Lung (tissue), 11 donors: ENCODE measurements at regions not wholly inside any gene's neighbourhood (a gene's known extent, or its start where the extent isn't known, plus 50 kb on each side); places are given as distances from the start of the nearest gene placed in this dataset.

Experiments used
- ATAC-seq: fragments of 200-7000 bp; cut with Tn5 transposase; one replicate; pipeline ENCODE4 v1.9.1; 2020; ENCODE audit warnings: moderate number of reproducible peaks; ENCODE audit not compliant: insufficient read depth, low FRiP score
- DNase-seq, 3 donors: peaks; one replicate each; pipeline ENCODE4 v3.0.0-alpha.2; 2013 to 2017
- H3K27ac ChIP-seq, 2 donors: one replicate each; pipeline ENCODE4 v1.5.1; 2013; ENCODE audit warnings: mild to moderate bottlenecking in 2 of 2, moderate library complexity in 2 of 2, control low read depth in 1 of 2, inconsistent platforms in 1 of 2, low read depth in 1 of 2, low read length in 1 of 2
- H3K27me3 ChIP-seq, 3 donors: one replicate each; pipeline ENCODE4 v1.5.1; 2013; ENCODE audit warnings: low read length in 2 of 3; ENCODE audit not compliant: control insufficient read depth in 3 of 3, insufficient read depth in 3 of 3
- H3K36me3 ChIP-seq, 4 donors: one replicate each; pipeline ENCODE4 v1.5.1; 2013; ENCODE audit warnings: low read length in 4 of 4, mild to moderate bottlenecking in 1 of 4, moderate library complexity in 1 of 4; ENCODE audit not compliant: control insufficient read depth in 4 of 4, insufficient read depth in 4 of 4
- H3K4me1 ChIP-seq, 5 donors: one replicate each; pipeline ENCODE4 v1.5.1; 2013; ENCODE audit warnings: low read length in 5 of 5, mild to moderate bottlenecking in 2 of 5, moderate library complexity in 1 of 5; ENCODE audit not compliant: control insufficient read depth in 5 of 5, insufficient read depth in 5 of 5
- H3K4me3 ChIP-seq: one replicate; pipeline ENCODE4 v1.5.1; 2013; ENCODE audit warnings: mild to moderate bottlenecking, control low read depth, moderate library complexity
- H3K9ac ChIP-seq, 2 donors: one replicate each; pipeline ENCODE4 v1.5.1; 2013; ENCODE audit warnings: low read length in 2 of 2, control low read depth in 1 of 2; ENCODE audit not compliant: insufficient read depth in 1 of 2
- H3K9me3 ChIP-seq, 4 donors: one replicate each; pipeline ENCODE4 v1.5.1; 2013; ENCODE audit warnings: low read length in 3 of 4, mild to moderate bottlenecking in 1 of 4, moderate library complexity in 1 of 4; ENCODE audit not compliant: control insufficient read depth in 4 of 4, insufficient read depth in 3 of 4
- WGBS, 2 donors: extraction: QIAGEN DNeasy Blood & Tissue Kit; methylation state at CpG; one replicate each; pipeline ENCODE4 v1.1.7; 2013; 5-methylcytosine and 5-hydroxymethylcytosine counted together
- TF ChIP-seq, protein P1 (sequence below): IDR thresholded peaks from 2 replicates; pipeline ENCODE4 v1.5.1; 2012; ENCODE audit warnings: mild to moderate bottlenecking; ENCODE audit errors: control extremely low read depth, extremely low read depth
- donor health status: control.
- donor health status: control.
- donor health status: Bipolar disorder and iron deficiency.
- donor health status: healthy.
- donor health status: DM: yes; HTN: yes; CAD: no.

DNA sequence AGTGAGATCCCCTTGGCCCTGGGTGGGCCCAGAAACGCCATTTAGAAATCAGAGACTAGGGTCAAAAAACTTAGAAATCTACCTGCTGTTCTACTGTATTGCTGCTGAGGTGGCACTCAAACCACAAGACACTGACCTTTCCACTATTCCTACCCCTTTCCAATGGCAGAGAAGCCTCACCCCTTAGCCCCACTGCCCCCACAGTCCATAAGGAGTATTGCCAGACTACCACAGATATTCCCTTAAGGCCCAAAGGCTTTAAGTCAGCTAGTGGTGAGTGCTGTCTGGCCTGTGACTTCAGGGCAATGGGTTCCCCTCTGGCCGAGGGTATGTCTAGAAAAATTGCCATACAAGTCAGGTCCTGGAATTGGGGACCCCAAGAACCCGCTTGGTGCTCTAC lies 656.1 kb downstream of the COL12A1 start:
- H3K4me1 ChIP-seq = no peaks in the 10 kb centered on the region
- peaks cover 0 to 4% (median under 1%) of the 10 kb centered on the region in 4 donors for H3K9me3 ChIP-seq
- H3K9ac ChIP-seq = no peak overlapping the region
- TF ChIP-seq, protein P1, sequence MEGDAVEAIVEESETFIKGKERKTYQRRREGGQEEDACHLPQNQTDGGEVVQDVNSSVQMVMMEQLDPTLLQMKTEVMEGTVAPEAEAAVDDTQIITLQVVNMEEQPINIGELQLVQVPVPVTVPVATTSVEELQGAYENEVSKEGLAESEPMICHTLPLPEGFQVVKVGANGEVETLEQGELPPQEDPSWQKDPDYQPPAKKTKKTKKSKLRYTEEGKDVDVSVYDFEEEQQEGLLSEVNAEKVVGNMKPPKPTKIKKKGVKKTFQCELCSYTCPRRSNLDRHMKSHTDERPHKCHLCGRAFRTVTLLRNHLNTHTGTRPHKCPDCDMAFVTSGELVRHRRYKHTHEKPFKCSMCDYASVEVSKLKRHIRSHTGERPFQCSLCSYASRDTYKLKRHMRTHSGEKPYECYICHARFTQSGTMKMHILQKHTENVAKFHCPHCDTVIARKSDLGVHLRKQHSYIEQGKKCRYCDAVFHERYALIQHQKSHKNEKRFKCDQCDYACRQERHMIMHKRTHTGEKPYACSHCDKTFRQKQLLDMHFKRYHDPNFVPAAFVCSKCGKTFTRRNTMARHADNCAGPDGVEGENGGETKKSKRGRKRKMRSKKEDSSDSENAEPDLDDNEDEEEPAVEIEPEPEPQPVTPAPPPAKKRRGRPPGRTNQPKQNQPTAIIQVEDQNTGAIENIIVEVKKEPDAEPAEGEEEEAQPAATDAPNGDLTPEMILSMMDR = no peak
- ATAC-seq = no peak
- H3K36me3 ChIP-seq = no peaks in the 10 kb centered on the region
- 87 to 93% methylated on average over 3 of the region's 3 CpGs for WGBS, 2 donors
- no peak for DNase-seq
- H3K27ac ChIP-seq = no peak overlapping the region
- H3K4me3 ChIP-seq = no peak overlapping the region
- H3K27me3 ChIP-seq = no peaks in the 10 kb centered on the region

DNA sequence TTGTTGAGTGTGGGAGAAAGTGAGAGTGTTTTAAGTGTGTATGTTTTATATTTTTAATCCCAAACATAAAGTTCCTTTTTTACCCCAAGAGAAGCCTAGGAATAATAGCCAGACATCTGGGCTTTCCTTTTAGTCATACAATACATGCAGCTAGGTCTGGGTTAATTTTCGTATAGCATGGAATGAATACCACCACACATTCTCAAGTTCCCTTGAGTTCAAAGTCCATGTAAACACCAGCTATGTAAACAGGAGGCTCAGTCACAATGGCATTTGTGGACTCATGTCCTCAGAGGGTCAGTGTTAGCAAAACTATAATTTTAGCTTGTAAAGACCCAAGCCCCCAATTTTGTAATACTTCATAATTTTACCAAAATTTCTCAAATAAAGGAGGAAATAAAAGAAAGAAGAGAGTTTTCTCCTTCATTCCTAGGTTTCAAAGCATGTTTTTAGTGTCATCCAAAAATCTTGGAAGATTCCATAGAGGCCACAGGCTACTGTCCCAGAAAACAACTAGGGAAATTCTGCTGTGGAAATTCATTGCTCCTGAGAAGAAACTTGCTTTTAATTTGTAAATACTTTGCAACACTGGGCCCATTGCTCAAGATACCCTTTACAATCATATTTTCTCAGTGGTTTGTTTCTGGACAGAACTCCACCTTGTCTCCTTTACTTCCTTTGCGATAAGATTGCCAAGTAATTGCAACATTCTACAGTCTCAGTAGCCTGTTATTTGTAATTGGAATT lies 671.2 kb downstream of the COL12A1 start:
- ATAC-seq (no peak), DNase-seq (peak in 2 of 3 donors; percentile 74 to 75)
- Histone ChIP-seq H3K9ac (no peak overlapping the region), H3K4me1 (peaks cover 0 to 6% (median 0%) of the 10 kb centered on the region in 5 donors), H3K9me3 (peaks cover 0 to 5% (median 0%) of the 10 kb centered on the region in 4 donors), H3K36me3 (no peaks in the 10 kb centered on the region), H3K4me3 (no peak overlapping the region), H3K27me3 (no peaks in the 10 kb centered on the region), H3K27ac (no peak overlapping the region)
- WGBS, 2 donors = 37 to 69% methylated on average over 2 of the region's 2 CpGs
- TF ChIP-seq, protein P1 = no peak

DNA sequence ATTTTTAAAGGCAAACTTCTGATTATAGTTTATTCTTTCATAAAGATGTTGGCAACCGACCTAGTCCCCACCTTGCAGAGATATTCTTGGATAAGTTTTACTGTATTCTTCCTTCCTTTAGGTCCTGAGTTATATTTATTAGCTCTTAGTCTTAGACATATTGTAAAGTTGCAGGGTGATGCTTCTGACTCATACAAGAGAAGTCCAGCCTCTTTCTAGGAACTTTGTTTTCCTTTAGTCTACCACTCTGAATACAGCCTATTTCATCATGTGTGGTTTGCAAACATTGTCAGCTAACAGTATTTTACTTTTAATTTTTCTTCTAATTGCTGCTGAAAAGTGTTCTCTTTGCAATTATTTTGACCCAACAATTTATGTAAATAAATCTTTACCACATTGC lies 686.7 kb downstream of the COL12A1 start:
- DNase-seq (no peak), ATAC-seq (no peak)
- WGBS, 2 donors = 52 to 77% methylated on average over 1 of the region's 1 CpG
- Histone ChIP-seq H3K27ac (no peak overlapping the region), H3K27me3 (no peaks in the 10 kb centered on the region), H3K4me1 (no peaks in the 10 kb centered on the region), H3K9ac (no peak overlapping the region), H3K36me3 (no peaks in the 10 kb centered on the region), H3K4me3 (no peak overlapping the region), H3K9me3 (peaks cover 0 to 3% (median 0%) of the 10 kb centered on the region in 4 donors)
- TF ChIP-seq, protein P1 = no peak
